OCI-LY7 (cell line): ENCODE measurements at regions not wholly inside any gene's neighbourhood (a gene's known extent, or its start where the extent isn't known, plus 50 kb on each side); places are given as distances from the start of the nearest gene placed in this dataset.
"Not testable (repeated sequence)": the region's sequence is repeated elsewhere in the genome, so short reads cannot be mapped to it uniquely, and the experiment has no call there.

ENCODE experiments used
- CTCF ChIP-seq: fragments of 200-600 bp; sonication (generic); conservative IDR thresholded peaks from 2 replicates; pipeline ENCODE4 v1.5.1; 2014; ENCODE audit warnings: mild to moderate bottlenecking, antibody characterized with exemption, low read length, moderate library complexity, mixed read lengths
- EZH2phosphoT487 ChIP-seq: fragments of 200-600 bp; sonication (generic); IDR thresholded peaks from 2 replicates; pipeline ENCODE4 v1.6.1; 2018; ENCODE audit warnings: low read depth, borderline replicate concordance, mild to moderate bottlenecking, mixed run types, antibody characterized with exemption, low read length, moderate library complexity, mixed read lengths

GRCh38 chr13:88727236-88727635 lies 1056.1 kb downstream of the SLITRK5 start:
- not testable (repeated sequence) for TF ChIP-seq CTCF, EZH2phosphoT487
